Femur (tissue), 1 donor: ENCODE measurements at regions not wholly inside any gene's neighbourhood (a gene's known extent, or its start where the extent isn't known, plus 50 kb on each side); places are given as distances from the start of the nearest gene placed in this dataset.
"Not testable (repeated sequence)": the region's sequence is repeated elsewhere in the genome, so short reads cannot be mapped to it uniquely, and the experiment has no call there.

Source experiments
- DNase-seq: peaks from one replicate; pipeline ENCODE4 v3.0.0-alpha.2; 2017

DNA sequence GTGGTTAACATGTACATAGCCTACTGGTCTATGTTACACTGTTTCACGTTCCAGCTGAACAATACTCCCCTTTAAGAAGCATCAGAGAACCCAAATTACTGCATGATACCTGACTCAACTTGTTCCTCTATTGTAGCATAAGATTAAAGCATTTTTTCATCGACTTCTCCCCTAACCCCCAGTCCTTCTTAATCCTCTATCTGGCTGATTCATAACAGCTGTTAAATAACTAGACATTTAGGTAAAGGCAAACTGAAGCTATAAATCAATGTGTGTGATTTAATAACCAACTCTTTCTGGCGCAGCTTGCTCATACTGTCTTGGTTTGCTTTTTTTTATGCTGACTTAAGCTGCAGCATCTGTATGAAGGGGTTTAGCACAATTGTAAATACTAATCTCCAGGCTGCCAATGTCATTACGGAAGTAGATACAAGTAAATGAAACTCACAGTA is 94.2 kb upstream of the MTAP start:
- no peak for DNase-seq

DNA sequence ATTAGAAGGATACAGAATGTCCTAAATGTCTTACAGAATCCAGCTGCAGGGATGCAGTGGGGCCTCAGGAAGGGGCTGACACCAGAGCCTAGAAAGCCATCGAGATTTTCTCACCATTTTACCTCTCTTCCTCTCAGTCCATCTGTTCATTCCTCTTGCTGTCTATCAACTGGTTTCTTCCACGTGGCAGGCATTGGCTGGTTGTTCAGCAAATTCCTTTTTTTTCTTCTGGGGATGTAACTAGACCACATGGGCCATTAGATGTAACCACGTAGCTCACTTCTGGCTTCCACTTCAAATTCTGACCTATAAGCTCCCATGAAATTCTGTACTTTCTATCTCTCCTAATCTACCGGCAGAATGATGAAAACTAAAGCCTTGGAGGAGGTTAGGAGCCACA is 93.6 kb upstream of the MTAP start:
- DNase-seq, result no peak

DNA sequence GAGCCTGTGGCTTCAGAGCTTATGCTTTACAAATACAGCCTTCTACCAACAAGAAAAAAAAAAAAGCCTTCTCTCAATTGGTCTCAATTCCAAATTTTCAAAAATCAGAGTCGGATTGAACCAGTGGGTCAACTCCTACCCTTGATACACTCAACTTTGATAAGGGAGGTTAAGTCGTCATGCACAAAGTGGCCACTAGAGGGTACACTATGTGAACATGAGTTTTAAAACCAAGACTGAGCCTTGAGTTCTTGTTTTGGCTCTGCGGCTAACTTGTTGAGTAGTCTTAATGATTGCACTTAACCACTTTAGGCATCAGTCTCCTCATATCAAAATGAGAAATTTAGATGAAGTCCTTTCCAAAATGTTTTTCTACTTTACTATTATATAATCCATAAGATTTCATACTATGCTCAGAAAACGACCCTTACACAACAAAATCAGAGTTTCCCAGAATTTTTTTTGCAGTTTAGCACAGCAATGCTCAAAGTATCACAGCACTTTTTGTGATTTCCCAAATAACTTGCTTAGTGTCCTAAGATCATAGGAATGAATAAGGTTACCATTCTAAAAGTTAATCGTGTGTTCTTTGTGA is 92.9 kb upstream of the MTAP start:
- no peak for DNase-seq

DNA sequence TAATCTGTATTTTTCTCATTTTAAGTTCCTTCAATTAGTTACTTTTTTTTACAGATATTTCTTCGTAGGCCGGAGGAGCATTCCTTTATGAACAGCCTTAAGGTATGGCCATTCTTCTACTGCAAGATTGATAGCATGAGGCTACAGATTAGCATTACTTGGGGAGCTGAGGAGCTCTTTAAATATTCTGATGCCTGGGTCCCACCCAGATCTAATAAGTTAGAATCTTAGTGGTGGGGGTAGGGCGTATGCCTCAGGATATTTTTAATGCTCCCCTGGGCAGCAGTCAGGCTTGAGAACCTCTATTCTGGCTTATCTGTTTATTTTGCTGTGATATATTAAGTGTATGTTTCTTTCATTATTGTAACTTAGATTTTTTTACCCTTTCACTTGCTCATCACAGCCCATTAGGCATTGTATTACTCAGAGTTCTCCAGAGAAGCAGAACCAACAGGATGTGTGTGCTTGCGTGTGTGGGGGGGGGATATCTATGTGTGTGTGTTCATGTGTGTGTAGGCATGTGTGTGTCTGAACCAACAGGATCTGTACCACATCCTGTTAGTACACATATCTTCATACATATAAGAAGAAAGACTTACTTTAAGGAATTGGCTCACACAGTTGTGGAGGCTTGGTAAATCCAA is 91.8 kb upstream of the MTAP start:
- no peak for DNase-seq

DNA sequence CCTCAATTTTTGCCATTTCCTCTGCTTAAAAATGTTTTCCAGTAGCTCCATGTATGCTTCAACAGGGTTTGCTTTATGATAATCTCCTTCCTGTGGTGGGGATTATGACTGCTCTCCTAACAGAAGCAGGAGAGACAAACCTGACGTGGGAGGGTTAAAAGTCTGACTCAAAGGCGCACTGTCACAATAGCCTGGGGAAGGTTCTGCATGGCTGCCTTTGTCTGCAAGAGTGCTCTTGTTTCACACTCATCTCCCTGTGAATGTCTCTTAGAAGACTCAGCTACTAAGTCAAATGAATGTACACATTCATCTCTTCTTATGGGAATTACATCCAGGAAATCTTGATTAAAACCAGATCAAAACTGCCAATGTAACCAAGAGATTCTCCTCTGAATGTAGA is 90.9 kb upstream of the MTAP start:
- no peak for DNase-seq

DNA sequence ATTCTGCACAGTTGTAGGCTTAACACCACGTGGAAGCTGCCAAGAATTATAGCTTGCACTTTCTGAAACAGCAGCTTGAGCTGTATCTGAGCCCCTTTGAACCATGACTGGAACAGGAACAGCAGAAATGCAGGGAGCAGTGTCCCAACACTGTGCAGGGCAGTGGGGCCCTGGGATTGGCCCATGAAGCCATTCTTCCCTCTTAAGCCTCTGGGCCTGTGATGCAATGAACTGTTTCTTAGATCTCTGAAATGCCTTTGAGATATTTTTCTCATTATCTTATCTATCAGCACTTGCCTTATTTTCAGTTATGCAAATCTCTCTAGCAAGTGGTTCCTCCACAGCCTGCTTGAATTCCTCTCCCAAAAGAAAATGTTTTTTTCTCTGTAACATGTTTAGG is 87.0 kb upstream of the MTAP start:
- no peak for DNase-seq

DNA sequence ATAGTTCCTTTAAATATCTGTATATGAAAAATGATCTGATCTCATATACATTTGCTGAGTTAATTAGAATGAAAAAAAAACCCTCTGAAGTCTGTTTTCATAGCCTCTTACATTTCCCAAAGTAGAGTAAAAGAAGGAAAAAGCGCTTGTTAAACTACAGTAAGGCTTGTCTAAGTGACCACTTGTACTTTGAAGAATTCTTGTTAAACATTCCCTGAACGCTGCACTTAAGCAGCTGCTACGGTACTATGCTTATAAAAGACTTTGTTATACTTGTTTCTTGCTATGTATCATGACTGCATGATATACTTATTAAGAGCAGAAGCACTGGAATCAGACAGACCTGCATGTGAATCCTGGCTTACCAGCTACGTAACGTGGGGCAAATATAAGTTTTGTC is 81.7 kb upstream of the MTAP start:
- no peak for DNase-seq

DNA sequence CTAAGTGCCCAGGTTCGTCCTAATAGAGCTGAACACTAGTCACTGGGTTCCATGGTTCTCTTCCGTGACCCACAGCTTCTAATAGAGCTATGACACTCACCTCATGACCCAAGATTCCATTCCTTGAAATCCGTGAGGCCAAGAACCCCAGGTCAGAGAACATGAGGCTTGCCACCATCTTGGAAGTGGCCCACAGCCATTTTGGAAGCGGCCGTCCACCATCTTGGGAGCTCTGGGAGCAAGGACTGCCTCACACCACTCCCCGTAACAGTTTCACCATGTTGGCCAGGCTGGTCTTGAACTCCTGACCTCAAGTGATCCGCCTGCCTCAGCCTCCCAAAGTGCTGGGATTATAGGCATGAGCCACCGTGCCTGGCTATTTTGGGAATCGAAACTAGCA is 75.0 kb upstream of the MTAP start:
- not testable (repeated sequence) for DNase-seq

DNA sequence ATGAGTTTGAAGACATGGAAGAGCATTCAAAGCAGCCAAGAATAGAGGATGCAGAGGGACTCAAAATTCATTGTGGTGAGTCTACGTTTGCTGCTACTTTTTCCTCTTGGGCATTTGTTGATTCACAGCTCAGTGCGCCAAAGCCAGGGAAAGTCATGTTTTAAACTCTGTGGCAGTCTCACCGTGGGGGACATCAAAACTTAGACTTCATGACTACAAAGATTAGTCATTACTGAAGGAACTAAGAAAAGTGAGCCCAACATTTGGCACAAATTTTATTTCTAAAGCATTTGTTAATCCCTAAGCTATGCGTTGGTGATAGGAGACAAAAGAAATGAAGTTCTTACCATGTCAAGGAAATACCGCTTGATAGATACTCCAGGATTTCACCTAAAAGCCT is 73.7 kb upstream of the MTAP start:
- no peak for DNase-seq

DNA sequence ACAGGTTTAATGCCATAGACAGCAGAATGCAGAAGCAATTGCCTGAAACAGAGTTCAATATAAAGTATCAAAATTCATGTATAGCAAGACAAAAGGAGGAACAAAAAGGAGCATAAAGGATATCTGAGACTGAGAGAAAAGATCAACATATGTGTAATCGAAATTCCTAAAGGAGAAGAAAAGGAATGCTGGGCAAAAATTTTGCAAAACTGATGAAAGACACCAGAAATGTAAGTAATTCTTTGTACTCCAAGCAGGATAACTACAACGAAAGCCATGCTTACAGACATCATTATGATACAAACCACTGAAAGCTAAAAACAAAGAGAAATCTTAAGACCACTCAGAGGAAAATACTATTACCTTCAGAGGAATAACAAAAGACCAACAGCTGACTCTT is 72.8 kb upstream of the MTAP start:
- DNase-seq, result no peak

DNA sequence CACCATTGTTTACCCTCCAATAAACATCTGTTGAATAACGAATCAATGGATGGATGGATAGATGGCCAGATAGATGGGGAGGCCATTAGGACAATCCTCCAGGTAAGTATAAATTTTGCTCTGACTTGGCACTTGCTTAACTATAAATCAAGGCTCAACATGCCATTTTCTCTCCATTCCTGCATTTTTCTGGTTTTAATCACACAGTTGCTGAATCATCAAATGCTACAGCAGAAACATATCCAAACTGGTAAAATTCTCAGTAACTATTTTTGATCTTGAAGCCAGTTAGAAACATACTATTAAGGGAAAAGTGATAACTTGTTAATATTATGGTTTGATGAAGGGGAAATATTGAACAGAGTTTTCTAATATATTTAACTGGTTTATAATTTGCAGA is 71.5 kb upstream of the MTAP start:
- no peak for DNase-seq

DNA sequence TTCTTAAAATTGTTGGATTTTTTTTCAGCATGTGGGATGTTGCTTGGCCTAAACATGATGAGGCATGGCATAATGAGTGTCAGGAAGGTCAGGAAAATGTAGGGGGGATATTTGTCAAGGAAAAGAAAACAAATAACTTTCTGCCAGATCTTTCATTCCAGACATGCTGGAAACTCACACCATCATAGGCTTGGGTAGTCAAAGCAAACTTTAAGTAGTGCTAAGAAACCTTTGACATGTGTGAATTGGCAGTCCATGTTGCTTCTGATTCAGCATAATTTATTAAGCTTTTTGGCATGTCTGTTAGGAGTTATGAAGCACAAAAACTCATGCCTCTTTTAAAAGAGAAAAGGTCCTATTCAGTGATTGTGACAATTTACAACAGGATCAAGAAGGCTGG is 61.3 kb upstream of the MTAP start:
- DNase-seq, result no peak

DNA sequence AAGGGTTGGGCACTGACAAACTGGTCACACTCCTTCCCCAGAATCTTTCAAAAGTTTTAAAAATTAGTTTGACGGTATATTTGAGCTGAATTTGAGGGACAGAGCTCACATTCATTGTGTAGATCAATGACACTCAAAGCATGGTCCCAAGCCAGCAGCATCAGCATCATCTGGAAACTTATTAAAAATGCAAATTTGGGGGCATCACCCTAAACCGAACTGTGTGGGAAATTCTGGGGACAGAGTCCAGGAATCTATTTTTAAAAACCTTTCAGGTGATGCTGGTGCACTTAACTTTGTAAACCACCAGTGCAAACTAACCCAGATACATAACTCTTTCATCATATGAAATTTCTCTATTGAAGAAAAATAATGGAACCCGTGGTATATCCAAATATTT is 58.1 kb upstream of the MTAP start:
- no peak for DNase-seq

DNA sequence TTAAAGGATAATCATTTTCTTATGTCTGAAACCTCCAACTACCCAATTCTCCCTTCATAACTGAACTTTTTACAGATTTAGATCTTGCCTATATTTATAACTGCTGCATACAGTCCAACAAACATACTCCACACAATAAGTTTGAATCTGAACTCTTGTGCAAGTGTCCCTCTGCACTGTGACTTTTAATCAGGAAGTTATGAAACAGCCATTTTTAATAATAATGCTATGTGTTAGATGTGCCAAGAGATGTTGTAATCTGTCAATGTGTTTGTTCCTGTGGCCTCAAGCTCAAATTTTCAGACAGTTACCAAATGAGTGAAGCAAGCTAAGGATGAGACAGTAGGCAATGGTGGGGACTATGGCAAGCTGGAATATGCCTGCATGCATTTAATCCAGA is 57.6 kb upstream of the MTAP start:
- no peak for DNase-seq

DNA sequence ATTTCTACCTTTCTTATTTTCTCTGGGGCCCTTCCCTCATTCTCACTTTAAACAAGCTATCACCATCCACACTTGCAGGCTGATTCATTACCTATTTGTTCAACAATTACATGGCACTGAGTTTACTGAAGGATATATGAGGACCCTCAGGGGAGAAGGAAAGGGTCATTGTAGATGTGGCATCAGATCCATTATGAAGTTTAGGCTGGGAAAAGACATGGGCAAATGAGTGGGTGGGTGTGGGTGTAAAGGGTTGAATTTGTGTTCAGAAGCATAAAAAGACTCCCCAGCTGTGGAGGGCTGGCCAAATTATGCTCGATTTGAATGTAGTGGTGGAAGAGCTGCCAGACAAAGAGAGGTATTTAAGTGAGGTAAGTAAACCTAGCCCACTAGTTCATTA is 55.9 kb upstream of the MTAP start:
- no peak for DNase-seq

DNA sequence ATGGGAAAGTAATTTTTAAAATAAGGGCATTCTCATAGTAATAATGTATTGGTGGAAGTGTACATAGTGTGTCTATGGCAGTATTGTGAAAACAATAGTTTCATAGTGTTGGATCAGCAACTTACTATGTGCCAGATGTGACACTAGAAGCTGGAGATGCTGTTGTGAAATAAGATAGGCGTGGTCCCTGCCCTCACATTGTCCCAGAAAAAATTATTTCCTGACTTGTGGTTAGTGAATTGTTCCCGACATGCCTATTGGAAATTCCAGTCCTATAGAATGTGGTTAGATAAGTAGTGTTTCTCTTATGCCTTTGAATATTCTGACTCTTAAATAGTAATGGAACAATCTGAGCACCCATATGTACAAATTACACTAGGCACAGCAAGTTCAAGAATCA is 55.3 kb upstream of the MTAP start:
- no peak for DNase-seq

DNA sequence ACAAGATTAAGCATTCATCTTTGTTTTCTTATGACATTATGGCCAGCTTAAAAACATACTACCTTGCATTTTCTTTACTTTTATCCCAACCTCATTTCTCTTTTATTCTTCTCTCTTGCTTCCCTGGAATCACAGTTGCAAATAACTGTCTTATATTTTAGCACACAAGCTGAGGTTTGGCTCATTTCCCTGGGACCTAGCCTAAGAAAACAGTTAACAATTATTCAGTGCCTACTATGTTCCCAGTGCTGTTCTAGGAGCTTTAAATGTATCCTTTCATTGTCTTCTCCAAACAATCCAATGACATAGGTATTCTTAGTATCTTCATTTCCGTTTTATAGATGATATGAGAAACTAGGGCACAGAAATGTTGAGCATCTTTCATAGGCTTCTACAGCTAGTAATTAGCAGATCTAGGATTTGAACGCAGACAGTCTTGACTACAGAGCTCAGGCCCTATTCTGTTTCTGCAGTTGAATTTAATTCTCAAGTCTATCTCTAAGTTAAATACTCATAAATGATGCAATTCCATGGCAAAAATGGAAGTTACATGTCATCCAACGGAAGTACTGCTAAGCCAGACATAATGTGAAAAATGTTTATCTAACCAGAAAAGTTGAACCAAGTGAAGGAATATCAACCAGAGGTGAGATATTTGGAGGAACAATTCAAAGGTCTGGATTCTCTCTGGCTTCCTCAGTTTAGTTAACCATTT is 52.3 kb upstream of the MTAP start:
- no peak for DNase-seq

DNA sequence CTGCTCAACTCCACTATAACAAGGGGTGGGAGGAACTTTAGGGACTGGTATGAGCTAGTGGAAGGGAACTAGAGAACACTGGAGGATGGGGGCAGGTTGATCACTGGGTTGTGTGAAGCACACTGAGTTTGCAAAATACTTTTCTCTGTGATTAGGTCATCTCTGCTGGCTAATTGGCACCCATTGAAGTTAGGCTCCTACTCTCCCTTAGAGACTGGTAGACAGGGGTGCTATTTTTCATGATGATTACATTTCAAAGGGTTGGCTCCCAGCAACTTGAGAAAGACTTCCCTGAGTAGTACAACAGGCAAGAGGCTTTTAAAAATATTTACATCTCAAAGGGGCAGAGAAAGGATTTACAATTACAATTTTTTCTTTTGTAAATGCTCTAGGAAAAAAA is 50.4 kb upstream of the MTAP start:
- DNase-seq, result no peak
